ENCODE measurements at regions not wholly inside any gene's neighbourhood (a gene's known extent, or its start where the extent isn't known, plus 50 kb on each side); places are given as distances from the start of the nearest gene placed in this dataset.

DNA sequence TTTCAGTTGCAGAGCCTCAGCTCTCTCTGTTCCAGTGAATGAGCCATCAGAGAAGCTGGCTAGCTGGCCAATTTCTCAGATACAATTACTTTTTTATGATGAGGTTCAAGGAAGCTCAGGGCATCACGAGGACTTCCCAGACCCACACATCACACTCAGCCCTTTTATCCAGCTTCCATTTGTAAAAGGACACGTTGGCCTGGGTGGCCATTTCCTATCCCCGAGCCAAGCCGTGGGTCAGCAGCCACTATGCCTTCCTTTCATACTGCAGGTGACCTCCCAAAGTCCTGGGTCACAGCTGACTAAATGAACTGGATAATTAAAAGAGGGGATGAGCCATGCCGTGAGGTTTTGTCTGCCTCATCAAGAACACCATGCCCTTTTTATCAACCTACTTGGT lies 236.9 kb upstream of the PPARGC1A start:
- no peaks in the 10 kb centered on the region for H3K36me3 ChIP-seq (ENCODE audit: control insufficient read depth, insufficient read depth, low read length)
- no peaks in the 10 kb centered on the region for H3K4me1 ChIP-seq (ENCODE audit: control insufficient read depth, insufficient read depth, low read length)
- no peak overlapping the region for H3K4me3 ChIP-seq (ENCODE audit: low read length)
- no peak overlapping the region for H3K9ac ChIP-seq (ENCODE audit: low read length)
- H3K27me3 ChIP-seq (ENCODE audit: control insufficient read depth, insufficient read depth, low read length): no peaks in the 10 kb centered on the region
- H3K9me3 ChIP-seq (ENCODE audit: control insufficient read depth, low read length): no peaks in the 10 kb centered on the region

DNA sequence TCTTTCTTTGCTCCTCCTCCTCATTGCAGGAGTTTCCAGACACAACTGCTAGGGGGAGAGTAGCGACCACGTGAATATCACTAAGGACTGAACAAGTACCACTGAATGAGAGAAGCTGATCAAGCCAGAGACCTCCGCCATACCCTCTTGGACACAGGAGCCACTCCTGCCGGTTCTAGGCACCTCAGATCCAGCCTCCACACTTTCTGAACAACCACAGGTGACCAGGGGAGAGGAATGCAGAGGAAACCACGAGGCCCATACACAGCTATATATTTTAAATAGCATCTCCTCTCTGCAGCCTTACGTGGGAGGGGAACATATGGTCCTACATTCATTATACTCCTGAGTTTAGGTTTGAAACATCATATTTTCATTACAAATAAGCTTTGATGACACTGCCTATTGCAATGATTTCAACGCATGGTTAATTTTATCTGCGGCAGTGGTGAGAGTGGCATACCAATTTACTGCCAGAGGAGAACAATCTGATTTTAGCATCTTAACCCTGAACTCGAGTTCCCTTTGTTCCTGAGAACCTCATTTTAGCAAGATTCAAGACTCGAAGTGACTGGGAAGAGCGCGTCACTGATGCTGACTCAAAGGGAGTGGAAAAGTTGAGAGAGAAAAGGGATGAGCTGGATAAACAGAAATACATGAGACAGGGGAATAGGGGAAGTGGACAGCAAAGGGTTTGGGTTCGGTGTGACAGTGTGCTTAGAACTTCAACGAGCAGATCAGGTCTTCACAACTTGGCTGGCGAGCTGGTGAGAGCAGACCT lies 231.7 kb upstream of the PPARGC1A start:
- Histone ChIP-seq H3K4me3 (ENCODE audit: low read length) (no peak overlapping the region), H3K9me3 (ENCODE audit: control insufficient read depth, low read length) (no peaks in the 10 kb centered on the region), H3K27me3 (ENCODE audit: control insufficient read depth, insufficient read depth, low read length) (no peaks in the 10 kb centered on the region), H3K36me3 (ENCODE audit: control insufficient read depth, insufficient read depth, low read length) (no peaks in the 10 kb centered on the region), H3K4me1 (ENCODE audit: control insufficient read depth, insufficient read depth, low read length) (no peaks in the 10 kb centered on the region), H3K9ac (ENCODE audit: low read length) (no peak overlapping the region)

DNA sequence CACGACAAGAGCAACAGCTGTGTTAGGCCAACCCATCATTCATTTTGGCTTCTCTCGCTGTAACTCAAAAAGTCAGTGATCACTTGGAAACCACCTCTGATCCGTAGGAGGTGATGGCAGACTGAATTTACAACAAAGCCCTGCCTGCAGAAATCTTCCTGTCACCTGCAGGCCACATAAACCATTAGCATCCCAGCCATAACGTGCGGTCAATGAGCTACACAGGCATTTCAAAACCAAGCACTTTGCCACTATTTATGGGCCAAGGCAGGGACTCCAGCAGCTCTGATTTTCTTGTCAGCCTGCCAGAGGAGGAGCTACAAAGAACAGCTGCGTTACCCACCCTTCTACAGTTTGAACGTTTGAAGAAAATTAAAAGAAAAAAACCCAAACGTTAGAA lies 228.1 kb upstream of the PPARGC1A start:
- Histone ChIP-seq H3K9ac (ENCODE audit: low read length) (no peak overlapping the region), H3K27me3 (ENCODE audit: control insufficient read depth, insufficient read depth, low read length) (no peaks in the 10 kb centered on the region), H3K4me3 (ENCODE audit: low read length) (no peak overlapping the region), H3K9me3 (ENCODE audit: control insufficient read depth, low read length) (no peaks in the 10 kb centered on the region), H3K36me3 (ENCODE audit: control insufficient read depth, insufficient read depth, low read length) (no peaks in the 10 kb centered on the region), H3K4me1 (ENCODE audit: control insufficient read depth, insufficient read depth, low read length) (no peaks in the 10 kb centered on the region)

DNA sequence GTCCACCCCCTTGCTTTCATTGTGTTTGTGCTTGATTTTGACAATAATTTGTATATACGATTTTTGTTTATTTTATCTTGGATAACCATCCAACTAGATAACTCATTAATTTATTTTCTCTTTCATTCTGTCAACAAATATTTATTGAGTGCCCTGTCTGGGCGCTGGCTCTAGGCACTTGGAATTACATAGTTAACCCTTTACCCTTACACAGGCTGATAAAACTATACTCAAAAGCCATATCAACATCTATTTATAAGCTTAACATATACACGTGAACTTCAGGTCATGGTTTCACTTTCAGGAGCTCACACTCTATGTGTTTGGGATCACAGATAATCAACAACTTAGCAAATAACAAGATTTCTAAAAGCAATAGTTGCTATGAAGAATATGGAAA lies 226.3 kb upstream of the PPARGC1A start:
- Histone ChIP-seq H3K27me3 (ENCODE audit: control insufficient read depth, insufficient read depth, low read length) (no peaks in the 10 kb centered on the region), H3K9ac (ENCODE audit: low read length) (no peak overlapping the region)

DNA sequence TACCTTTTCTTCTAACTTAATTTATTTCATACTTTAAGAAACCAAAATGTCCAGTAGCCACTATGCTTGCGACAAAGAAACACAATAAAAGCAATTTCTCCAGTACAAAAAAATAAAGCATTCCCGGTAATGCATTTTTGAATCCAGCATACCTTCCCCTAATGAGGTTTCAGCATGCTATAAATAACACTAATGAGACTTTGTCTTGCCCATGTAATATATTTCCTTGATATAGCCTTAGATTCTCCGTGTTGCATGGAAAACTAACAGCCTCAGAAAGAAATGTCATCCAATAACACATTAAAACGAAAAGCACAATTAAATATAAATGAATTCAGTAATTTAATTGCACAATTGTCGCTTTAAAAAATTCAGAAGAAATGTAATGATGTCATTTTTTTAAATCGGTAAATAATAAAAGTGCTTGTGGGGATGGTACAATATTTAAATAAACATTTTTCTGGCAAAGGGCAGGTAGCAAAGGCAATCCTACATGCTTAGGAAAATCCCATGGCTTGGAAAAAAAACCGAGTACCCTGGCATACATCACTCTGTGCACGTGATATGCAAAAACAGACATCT lies 225.2 kb upstream of the PPARGC1A start:
- Histone ChIP-seq H3K9ac (ENCODE audit: low read length) (no peak overlapping the region), H3K27me3 (ENCODE audit: control insufficient read depth, insufficient read depth, low read length) (no peaks in the 10 kb centered on the region), H3K4me3 (ENCODE audit: low read length) (no peak overlapping the region), H3K36me3 (ENCODE audit: control insufficient read depth, insufficient read depth, low read length) (no peaks in the 10 kb centered on the region), H3K9me3 (ENCODE audit: control insufficient read depth, low read length) (no peaks in the 10 kb centered on the region), H3K4me1 (ENCODE audit: control insufficient read depth, insufficient read depth, low read length) (no peaks in the 10 kb centered on the region)

More for the DNA sequence above, 226.3 kb upstream of the PPARGC1A start:
- no peaks in the 10 kb centered on the region for H3K36me3 ChIP-seq (ENCODE audit: control insufficient read depth, insufficient read depth, low read length)
- no peak overlapping the region for H3K4me3 ChIP-seq (ENCODE audit: low read length)
- H3K9me3 ChIP-seq (ENCODE audit: control insufficient read depth, low read length): no peaks in the 10 kb centered on the region
- no peaks in the 10 kb centered on the region for H3K4me1 ChIP-seq (ENCODE audit: control insufficient read depth, insufficient read depth, low read length)

DNA sequence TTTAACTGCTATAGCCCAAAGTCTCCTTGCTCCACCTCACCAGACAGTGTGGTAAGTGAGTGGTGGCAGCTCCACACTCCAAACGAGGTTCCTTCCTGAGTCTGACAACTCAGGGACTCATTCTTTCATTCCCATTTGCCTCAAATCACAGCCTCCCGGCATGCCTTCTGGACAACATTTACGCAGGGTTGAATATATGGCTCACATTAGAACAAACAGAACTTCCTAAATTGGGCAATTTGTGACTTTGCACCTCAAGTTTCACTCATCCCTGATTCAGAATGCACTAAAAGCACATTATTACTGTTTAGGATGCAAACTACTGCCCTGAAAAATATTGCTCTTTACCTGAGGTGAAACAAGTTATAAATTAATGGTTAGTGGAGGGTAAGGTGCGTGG lies 224.6 kb upstream of the PPARGC1A start:
- Histone ChIP-seq H3K9me3 (ENCODE audit: control insufficient read depth, low read length) (no peaks in the 10 kb centered on the region), H3K4me1 (ENCODE audit: control insufficient read depth, insufficient read depth, low read length) (no peaks in the 10 kb centered on the region), H3K9ac (ENCODE audit: low read length) (no peak overlapping the region), H3K27me3 (ENCODE audit: control insufficient read depth, insufficient read depth, low read length) (no peaks in the 10 kb centered on the region), H3K36me3 (ENCODE audit: control insufficient read depth, insufficient read depth, low read length) (no peaks in the 10 kb centered on the region), H3K4me3 (ENCODE audit: low read length) (no peak overlapping the region)

DNA sequence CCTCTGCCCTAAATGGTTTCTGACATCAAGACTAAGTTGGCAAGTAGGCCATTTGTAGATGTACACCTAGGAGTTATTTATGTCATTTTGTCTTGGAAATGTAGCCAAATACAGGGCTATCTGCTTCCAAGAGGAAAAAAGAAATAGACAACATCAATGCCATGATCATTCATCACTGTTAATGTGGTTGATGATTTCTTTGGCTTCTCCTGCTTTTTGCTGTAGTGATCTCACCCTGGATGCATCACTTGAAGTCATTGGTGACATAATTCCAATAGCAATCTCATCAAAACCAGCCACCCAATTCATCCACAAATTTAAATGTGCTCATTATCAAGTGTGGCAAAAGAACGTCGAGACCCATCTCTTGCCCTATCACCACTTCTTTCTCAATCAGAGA lies 222.6 kb upstream of the PPARGC1A start:
- Histone ChIP-seq H3K4me1 (ENCODE audit: control insufficient read depth, insufficient read depth, low read length) (no peaks in the 10 kb centered on the region), H3K9ac (ENCODE audit: low read length) (no peak overlapping the region), H3K36me3 (ENCODE audit: control insufficient read depth, insufficient read depth, low read length) (no peaks in the 10 kb centered on the region), H3K9me3 (ENCODE audit: control insufficient read depth, low read length) (no peaks in the 10 kb centered on the region), H3K27me3 (ENCODE audit: control insufficient read depth, insufficient read depth, low read length) (no peaks in the 10 kb centered on the region), H3K4me3 (ENCODE audit: low read length) (no peak overlapping the region)

DNA sequence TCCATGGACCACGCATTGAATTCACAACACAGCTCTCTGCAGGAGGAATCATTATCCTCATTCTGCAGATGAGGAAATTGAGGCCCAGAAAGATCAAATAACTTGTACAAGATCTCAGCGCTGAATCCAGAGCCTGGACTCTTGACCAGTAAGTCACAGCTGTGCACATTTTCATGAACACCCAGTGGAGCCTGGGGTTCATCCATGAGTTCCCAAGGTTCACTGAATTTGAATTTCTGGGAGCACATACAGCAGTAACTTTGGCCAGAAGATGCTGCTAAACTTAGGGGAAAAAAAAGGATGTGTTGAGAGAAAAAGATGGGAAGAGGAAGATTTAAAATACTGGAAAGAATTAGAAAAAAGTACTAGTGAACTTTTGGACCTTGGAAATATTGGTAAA lies 218.7 kb upstream of the PPARGC1A start:
- Histone ChIP-seq H3K36me3 (ENCODE audit: control insufficient read depth, insufficient read depth, low read length) (no peaks in the 10 kb centered on the region), H3K9ac (ENCODE audit: low read length) (no peak overlapping the region), H3K4me3 (ENCODE audit: low read length) (no peak overlapping the region), H3K9me3 (ENCODE audit: control insufficient read depth, low read length) (no peaks in the 10 kb centered on the region), H3K4me1 (ENCODE audit: control insufficient read depth, insufficient read depth, low read length) (peaks cover 3% of the 10 kb centered on the region), H3K27me3 (ENCODE audit: control insufficient read depth, insufficient read depth, low read length) (no peaks in the 10 kb centered on the region)

DNA sequence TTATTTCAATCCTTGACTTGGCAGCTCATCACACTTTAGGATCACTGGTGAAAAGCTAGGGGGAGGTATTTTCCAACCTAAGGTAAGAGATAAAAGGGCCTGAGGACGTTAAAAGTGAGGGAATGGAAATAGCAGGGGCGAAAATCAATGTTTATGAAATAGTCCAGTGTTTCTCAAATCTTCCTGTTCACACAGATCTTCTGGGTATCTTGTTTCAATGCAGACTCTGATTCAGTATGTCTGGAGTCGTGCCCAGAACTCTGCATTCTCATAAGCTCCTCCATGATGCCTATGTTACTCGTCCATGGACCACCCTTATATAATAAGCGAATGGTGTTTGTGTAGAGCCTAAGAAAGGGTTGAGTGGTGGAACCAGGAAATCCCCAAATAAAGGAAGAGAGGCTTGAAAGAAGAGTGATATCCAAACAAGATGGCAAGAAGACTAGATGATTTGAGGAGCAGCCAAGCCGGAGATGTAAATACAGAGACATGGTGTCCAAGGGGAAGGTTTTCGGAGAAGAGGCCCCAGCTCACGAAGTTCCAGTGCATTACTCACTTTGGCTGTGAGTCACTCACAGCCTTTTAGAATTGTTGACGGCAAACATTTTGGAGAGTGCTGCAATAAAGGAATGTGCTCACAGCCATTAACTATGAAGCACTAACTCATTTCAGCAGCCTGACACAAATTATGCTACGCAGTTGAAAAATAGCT lies 215.6 kb upstream of the PPARGC1A start:
- Histone ChIP-seq H3K36me3 (ENCODE audit: control insufficient read depth, insufficient read depth, low read length) (no peaks in the 10 kb centered on the region), H3K27me3 (ENCODE audit: control insufficient read depth, insufficient read depth, low read length) (no peaks in the 10 kb centered on the region), H3K9ac (ENCODE audit: low read length) (no peak overlapping the region), H3K4me3 (ENCODE audit: low read length) (no peak overlapping the region), H3K4me1 (ENCODE audit: control insufficient read depth, insufficient read depth, low read length) (peaks cover 3% of the 10 kb centered on the region), H3K9me3 (ENCODE audit: control insufficient read depth, low read length) (no peaks in the 10 kb centered on the region)

DNA sequence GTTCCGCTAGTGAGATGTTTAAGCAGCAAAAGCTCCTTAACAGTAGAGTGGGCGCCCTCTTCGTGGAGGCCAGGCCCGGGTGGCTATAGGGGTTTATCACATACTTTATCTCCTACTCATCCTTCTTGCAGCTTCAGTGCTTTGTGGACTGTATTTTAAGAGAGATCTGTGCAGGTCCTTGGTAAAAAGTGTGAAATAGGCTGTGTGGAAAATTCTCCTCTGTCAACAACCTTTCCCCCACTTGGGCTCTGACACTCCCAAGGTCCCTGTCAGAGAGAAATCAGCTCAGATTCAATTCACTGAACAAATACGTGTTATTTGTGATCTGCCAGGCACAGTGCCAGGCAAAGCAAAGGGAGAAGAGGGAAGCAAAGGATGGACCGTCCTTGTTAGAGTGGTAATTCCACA lies 214.3 kb upstream of the PPARGC1A start:
- H3K9ac ChIP-seq (ENCODE audit: low read length): no peak overlapping the region
- H3K9me3 ChIP-seq (ENCODE audit: control insufficient read depth, low read length): no peaks in the 10 kb centered on the region
- peaks cover 3% of the 10 kb centered on the region for H3K4me1 ChIP-seq (ENCODE audit: control insufficient read depth, insufficient read depth, low read length)
- no peaks in the 10 kb centered on the region for H3K27me3 ChIP-seq (ENCODE audit: control insufficient read depth, insufficient read depth, low read length)
- no peak overlapping the region for H3K4me3 ChIP-seq (ENCODE audit: low read length)
- H3K36me3 ChIP-seq (ENCODE audit: control insufficient read depth, insufficient read depth, low read length): no peaks in the 10 kb centered on the region

DNA sequence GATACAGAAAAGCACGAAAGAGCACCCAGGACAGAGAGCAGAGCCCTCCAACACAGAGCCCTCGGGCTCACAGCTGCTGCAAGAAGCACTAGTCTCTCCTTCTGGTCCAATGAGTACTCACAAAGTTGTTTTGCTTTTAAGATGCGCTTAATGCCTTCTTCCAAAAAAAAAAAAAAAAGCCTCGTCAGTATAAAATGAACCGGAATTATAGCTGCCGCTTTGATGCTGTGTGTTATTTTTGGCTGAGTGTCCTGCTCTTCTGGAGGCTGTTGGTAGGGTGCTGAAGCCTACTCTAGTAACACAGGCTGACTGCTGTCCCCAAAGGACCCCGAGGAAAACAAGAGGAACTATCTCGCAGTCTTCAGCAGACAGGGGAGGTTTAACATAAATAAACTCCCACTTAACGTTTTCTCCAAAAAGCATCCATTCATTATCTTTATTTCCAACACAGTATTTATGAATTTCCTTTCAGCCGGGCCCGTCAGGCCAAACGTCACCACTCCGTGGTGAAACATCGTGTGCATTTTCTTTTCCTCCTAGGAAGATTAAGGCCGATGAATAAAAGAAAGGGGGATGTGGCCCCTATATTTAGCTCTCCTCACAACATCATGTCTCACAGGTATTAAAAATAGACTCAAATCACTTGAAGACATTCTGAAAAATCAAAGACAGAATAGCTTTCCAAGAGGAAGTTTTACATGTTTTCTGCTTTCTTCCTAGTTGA lies 213.7 kb upstream of the PPARGC1A start:
- H3K27me3 ChIP-seq (ENCODE audit: control insufficient read depth, insufficient read depth, low read length): no peaks in the 10 kb centered on the region
- no peak overlapping the region for H3K9ac ChIP-seq (ENCODE audit: low read length)
- H3K36me3 ChIP-seq (ENCODE audit: control insufficient read depth, insufficient read depth, low read length): no peaks in the 10 kb centered on the region
- H3K4me1 ChIP-seq (ENCODE audit: control insufficient read depth, insufficient read depth, low read length): peaks cover 3% of the 10 kb centered on the region
- no peaks in the 10 kb centered on the region for H3K9me3 ChIP-seq (ENCODE audit: control insufficient read depth, low read length)
- no peak overlapping the region for H3K4me3 ChIP-seq (ENCODE audit: low read length)

DNA sequence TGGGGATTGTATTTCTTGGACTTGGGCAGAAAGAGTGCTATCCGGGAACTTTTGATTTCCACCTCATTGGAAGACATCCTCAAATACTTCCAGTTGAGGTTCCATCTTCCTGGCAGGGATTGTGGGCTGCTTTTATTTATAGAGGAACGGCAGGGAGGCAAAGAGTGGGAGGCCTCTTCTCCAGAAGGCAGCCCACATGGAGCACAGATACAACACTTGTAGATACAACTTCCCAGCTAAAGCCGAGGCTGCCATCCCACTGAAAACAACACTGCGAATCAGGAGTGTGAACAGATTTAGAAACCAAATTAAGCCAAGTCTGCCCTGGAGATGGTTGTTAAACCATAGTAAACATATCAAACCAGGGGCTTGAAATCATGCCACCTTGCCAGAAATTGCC lies 212.8 kb upstream of the PPARGC1A start:
- H3K9ac ChIP-seq (ENCODE audit: low read length): no peak overlapping the region
- no peaks in the 10 kb centered on the region for H3K27me3 ChIP-seq (ENCODE audit: control insufficient read depth, insufficient read depth, low read length)
- peaks cover 3% of the 10 kb centered on the region for H3K4me1 ChIP-seq (ENCODE audit: control insufficient read depth, insufficient read depth, low read length)
- no peak overlapping the region for H3K4me3 ChIP-seq (ENCODE audit: low read length)
- no peaks in the 10 kb centered on the region for H3K9me3 ChIP-seq (ENCODE audit: control insufficient read depth, low read length)
- H3K36me3 ChIP-seq (ENCODE audit: control insufficient read depth, insufficient read depth, low read length): no peaks in the 10 kb centered on the region

Data from mucosa of stomach (tissue), 1 donor.